Nephron progenitor cell (in vitro differentiated cells): ENCODE measurements at regions not wholly inside any gene's neighbourhood (a gene's known extent, or its start where the extent isn't known, plus 50 kb on each side); places are given as distances from the start of the nearest gene placed in this dataset.
A peak's percentile ranks its signal among the peaks of the same experiment; 100 is the strongest.

Source experiments
- DNase-seq: peaks from one replicate; pipeline ENCODE4 v3.0.0; 2021
- H3K27ac Mint-ChIP-seq: 2 replicates; pipeline ENCODE4 v1.8.0; 2021; ENCODE audit warnings: mild to moderate bottlenecking, moderate library complexity, mixed read lengths
- H3K27me3 Mint-ChIP-seq: 2 replicates; pipeline ENCODE4 v1.8.0; 2021; ENCODE audit warnings: mild to moderate bottlenecking, low read depth, mixed read lengths; ENCODE audit not compliant: poor library complexity
- H3K36me3 Mint-ChIP-seq: 2 replicates; pipeline ENCODE4 v1.8.0; 2021; ENCODE audit warnings: low read depth, mixed read lengths
- H3K4me1 Mint-ChIP-seq: 2 replicates; pipeline ENCODE4 v1.8.0; 2021; ENCODE audit warnings: mixed read lengths
- H3K4me3 Mint-ChIP-seq: 2 replicates; pipeline ENCODE4 v1.8.0; 2021; ENCODE audit warnings: mild to moderate bottlenecking, moderate library complexity, mixed read lengths
- H3K9me3 Mint-ChIP-seq: 2 replicates; pipeline ENCODE4 v1.8.0; 2021; ENCODE audit warnings: mild to moderate bottlenecking, moderate library complexity, mixed read lengths
- CTCF ChIP-seq: fragments of 200-600 bp; sonication (generic); IDR thresholded peaks from 2 replicates; pipeline ENCODE4 v1.5.0; 2021; ENCODE audit warnings: antibody characterized with exemption

- no peaks in the 10 kb centered on the region for H3K27me3 Mint-ChIP-seq
- no peak overlapping the region for H3K27ac Mint-ChIP-seq
- H3K36me3 Mint-ChIP-seq = no peaks in the 10 kb centered on the region
- DNase-seq = no peak
- H3K4me1 Mint-ChIP-seq = no peaks in the 10 kb centered on the region
- no peak overlapping the region for H3K4me3 Mint-ChIP-seq
- peaks cover 4% of the 10 kb centered on the region for H3K9me3 Mint-ChIP-seq
- TF ChIP-seq CTCF = no peak
Observed at GRCh38 chr7:116113310-116113709, 82.7 kb upstream of the TFEC start.

DNA sequence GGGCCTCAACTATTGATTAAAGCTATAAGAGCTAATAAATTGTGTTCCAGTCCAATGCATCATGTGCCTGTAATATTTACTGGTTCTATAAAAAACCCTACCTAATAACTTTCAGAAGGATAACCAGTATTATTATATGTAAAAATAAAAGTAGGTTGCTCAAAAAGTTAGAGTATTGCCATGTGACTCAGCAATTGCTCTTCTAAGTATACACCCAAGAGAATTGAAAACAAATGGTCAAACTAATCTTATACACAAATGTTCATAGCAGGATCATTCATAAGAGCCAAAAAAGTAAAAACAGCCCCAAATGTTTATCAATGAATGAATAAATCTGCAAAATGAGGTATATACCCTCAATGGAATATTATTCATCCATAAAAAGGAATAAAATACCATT is 89.5 kb upstream of the TES start:
- Mint-ChIP-seq H3K4me1 (peaks cover 6% of the 10 kb centered on the region), H3K27ac (no peak overlapping the region), H3K27me3 (peaks cover 8% of the 10 kb centered on the region), H3K4me3 (no peak overlapping the region), H3K36me3 (no peaks in the 10 kb centered on the region), H3K9me3 (no peaks in the 10 kb centered on the region)
- no peak for TF ChIP-seq CTCF
- no peak for DNase-seq

- H3K27me3 Mint-ChIP-seq = peaks cover 8% of the 10 kb centered on the region
- peaks cover 6% of the 10 kb centered on the region for H3K36me3 Mint-ChIP-seq
- DNase-seq = peak; percentile 6
- peaks cover 6% of the 10 kb centered on the region for H3K4me1 Mint-ChIP-seq
- H3K27ac Mint-ChIP-seq = no peak overlapping the region
- H3K4me3 Mint-ChIP-seq = no peak overlapping the region
- TF ChIP-seq CTCF = peak; percentile 77
- H3K9me3 Mint-ChIP-seq = peaks cover 18% of the 10 kb centered on the region
Observed at GRCh38 chr7:116122972-116123595, 87.3 kb upstream of the TES start.

DNA sequence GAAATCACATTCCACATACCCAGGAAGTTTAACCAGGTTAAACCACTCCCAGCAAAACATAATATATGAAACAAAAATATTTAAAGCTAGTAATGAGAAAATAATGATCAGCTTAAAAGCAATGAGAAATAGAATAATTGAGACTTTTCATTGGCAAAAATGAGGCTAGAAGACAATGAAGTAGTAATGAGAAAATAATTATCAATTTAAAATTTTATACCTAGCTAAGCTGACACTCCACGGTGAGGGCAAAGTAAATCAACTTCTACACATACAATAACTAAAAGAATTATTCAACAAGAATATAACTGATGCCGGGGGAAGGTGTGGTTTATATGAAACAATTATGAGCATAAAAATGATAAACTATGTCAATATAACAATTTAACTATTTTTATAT is 82.2 kb upstream of the TES start:
- no peak for DNase-seq
- no peaks in the 10 kb centered on the region for H3K4me1 Mint-ChIP-seq
- no peak for TF ChIP-seq CTCF
- no peak overlapping the region for H3K27ac Mint-ChIP-seq
- H3K27me3 Mint-ChIP-seq = peaks cover 4% of the 10 kb centered on the region
- no peak overlapping the region for H3K4me3 Mint-ChIP-seq
- H3K9me3 Mint-ChIP-seq = peaks cover 35% of the 10 kb centered on the region
- peaks cover 6% of the 10 kb centered on the region for H3K36me3 Mint-ChIP-seq

GRCh38 chr7:116135306-116135705 is 75.0 kb upstream of the TES start:
- H3K9me3 Mint-ChIP-seq = no peaks in the 10 kb centered on the region
- no peak overlapping the region for H3K4me3 Mint-ChIP-seq
- H3K27ac Mint-ChIP-seq = no peak overlapping the region
- no peaks in the 10 kb centered on the region for H3K36me3 Mint-ChIP-seq
- H3K27me3 Mint-ChIP-seq = no peaks in the 10 kb centered on the region
- peaks cover 34% of the 10 kb centered on the region for H3K4me1 Mint-ChIP-seq
- no peak for DNase-seq
- TF ChIP-seq CTCF = no peak

DNA sequence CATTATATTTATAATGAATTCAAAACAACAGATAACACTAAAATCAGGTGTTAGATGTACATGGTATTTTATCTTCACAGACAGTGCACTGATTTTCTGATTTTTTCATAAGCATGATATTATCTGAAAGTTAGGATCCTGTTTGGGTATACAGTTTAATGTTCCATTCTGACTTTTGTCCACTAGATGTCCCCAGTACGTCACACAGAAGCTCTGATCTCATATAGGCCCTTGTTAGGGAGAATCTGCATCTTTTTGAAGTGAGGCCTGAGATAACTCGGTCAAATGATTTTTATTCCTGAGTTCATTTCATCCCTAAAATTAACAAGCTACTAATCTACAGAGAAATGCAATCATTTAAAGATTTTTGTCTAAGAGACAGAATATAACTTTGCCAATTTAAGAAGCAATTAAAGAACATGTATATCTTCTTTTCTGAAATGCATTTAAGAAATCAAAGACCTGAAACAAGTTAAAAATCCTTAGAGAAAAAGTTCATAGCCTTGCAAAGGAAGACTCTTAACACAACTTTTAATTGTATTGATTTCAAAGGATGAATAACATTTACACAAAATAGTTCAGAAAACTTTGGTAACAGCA is 72.0 kb upstream of the TES start:
- TF ChIP-seq CTCF = peak; percentile 79
- H3K9me3 Mint-ChIP-seq = no peaks in the 10 kb centered on the region
- peaks cover 52% of the 10 kb centered on the region for H3K4me1 Mint-ChIP-seq
- DNase-seq = peak; percentile 17
- no peak overlapping the region for H3K27ac Mint-ChIP-seq
- H3K4me3 Mint-ChIP-seq = no peak overlapping the region
- no peaks in the 10 kb centered on the region for H3K36me3 Mint-ChIP-seq
- H3K27me3 Mint-ChIP-seq = no peaks in the 10 kb centered on the region
